ENCODE measurements at regions not wholly inside any gene's neighbourhood (a gene's known extent, or its start where the extent isn't known, plus 50 kb on each side); places are given as distances from the start of the nearest gene placed in this dataset.

DNA sequence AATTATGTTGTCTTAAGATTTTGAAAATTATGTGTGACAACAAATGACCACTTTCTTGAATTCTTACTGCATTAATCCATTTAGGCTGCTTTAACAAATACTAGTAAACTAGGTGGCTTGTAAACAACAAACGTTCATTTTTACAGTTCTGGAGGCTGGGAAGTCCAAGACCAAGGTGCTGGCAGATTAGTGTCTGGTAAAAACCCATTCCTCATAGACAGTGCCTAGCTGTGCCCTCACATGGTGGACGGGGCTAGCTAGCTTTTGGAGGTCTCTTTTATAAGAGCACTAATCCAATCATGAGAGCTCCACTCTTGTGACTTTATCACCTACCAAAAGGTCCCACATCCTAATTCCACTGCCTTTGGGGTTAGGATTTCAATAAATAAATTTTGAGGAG is 425.8 kb downstream of the SPRY1 start:
- Histone ChIP-seq H3K79me2 (ENCODE audit: insufficient read depth, low read depth, low read length) (no peaks in the 10 kb centered on the region), H3K9me3 (ENCODE audit: low read length) (no peaks in the 10 kb centered on the region), H3K36me3 (ENCODE audit: insufficient read depth, low read length) (no peaks in the 10 kb centered on the region), H3K4me1 (ENCODE audit: insufficient read depth, low read length, poor library complexity, severe bottlenecking) (no peaks in the 10 kb centered on the region), H3K4me3 (ENCODE audit: low read depth, low read length, poor library complexity, severe bottlenecking) (no peak overlapping the region), H4K20me1 (ENCODE audit: insufficient read depth, low read length) (no peaks in the 10 kb centered on the region), H2AFZ (ENCODE audit: low read length) (no peak overlapping the region), H3K4me2 (ENCODE audit: low read length) (no peak overlapping the region), H3K27ac (ENCODE audit: low read depth, low read length, poor library complexity, severe bottlenecking) (no peak overlapping the region), H3K9me2 (ENCODE audit: insufficient read depth, low read length) (no peaks in the 10 kb centered on the region)
- CTCF ChIA-PET (ENCODE audit: unreplicated experiment), result no interaction called here
- POLR2A ChIA-PET, result interaction anchor here (0.6 to 1.5 kb wide), 2 partner anchors 13 to 633 kb away, joined by 4 to 6 read pairs; no protein-coding TSS in a partner anchor
- TF ChIP-seq, protein P1, sequence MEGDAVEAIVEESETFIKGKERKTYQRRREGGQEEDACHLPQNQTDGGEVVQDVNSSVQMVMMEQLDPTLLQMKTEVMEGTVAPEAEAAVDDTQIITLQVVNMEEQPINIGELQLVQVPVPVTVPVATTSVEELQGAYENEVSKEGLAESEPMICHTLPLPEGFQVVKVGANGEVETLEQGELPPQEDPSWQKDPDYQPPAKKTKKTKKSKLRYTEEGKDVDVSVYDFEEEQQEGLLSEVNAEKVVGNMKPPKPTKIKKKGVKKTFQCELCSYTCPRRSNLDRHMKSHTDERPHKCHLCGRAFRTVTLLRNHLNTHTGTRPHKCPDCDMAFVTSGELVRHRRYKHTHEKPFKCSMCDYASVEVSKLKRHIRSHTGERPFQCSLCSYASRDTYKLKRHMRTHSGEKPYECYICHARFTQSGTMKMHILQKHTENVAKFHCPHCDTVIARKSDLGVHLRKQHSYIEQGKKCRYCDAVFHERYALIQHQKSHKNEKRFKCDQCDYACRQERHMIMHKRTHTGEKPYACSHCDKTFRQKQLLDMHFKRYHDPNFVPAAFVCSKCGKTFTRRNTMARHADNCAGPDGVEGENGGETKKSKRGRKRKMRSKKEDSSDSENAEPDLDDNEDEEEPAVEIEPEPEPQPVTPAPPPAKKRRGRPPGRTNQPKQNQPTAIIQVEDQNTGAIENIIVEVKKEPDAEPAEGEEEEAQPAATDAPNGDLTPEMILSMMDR (conservative IDR thresholded peaks at IDR 0.05; ENCODE audit: low read length), result no peak
- TF ChIP-seq EZH2phosphoT487 (IDR thresholded peaks at IDR 0.05; ENCODE audit: borderline replicate concordance, low read depth, low read length), result no peak
- no peak for DNase-seq (ENCODE audit: low spot score)
- BruUV-seq (replicated peaks), result no TSS peak
- intact Hi-C loops (cut with micrococcal nuclease; ENCODE audit: unreplicated experiment), result no loop called here

DNA sequence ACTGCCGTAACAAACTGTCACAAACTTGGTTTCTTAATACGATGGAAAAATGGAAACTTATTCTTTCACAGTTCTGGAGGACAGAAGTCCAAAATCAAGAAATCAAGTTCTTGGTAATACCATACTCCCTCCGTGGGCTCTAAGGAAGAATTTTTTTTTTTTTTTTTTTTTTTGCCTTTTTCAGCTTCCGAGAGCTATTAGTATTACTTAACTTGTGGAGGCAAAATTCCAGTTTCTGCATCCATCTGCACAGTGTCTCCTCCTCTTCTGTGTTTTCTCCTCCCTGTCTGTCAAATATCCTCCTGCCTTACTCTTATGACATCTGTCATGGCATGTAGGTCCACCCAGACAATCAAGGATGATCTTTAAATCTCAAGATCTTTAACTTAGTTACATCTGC is 426.6 kb downstream of the SPRY1 start:
- TF ChIP-seq EZH2phosphoT487 (IDR thresholded peaks at IDR 0.05; ENCODE audit: borderline replicate concordance, low read depth, low read length), result no peak
- intact Hi-C loops (cut with micrococcal nuclease; ENCODE audit: unreplicated experiment), result no loop called here
- Histone ChIP-seq H3K36me3 (ENCODE audit: insufficient read depth, low read length) (no peaks in the 10 kb centered on the region), H4K20me1 (ENCODE audit: insufficient read depth, low read length) (no peaks in the 10 kb centered on the region), H3K4me1 (ENCODE audit: insufficient read depth, low read length, poor library complexity, severe bottlenecking) (no peaks in the 10 kb centered on the region), H3K9me3 (ENCODE audit: low read length) (no peaks in the 10 kb centered on the region), H3K9me2 (ENCODE audit: insufficient read depth, low read length) (no peaks in the 10 kb centered on the region), H3K4me2 (ENCODE audit: low read length) (no peak overlapping the region), H3K79me2 (ENCODE audit: insufficient read depth, low read depth, low read length) (no peaks in the 10 kb centered on the region), H3K27ac (ENCODE audit: low read depth, low read length, poor library complexity, severe bottlenecking) (no peak overlapping the region), H2AFZ (ENCODE audit: low read length) (no peak overlapping the region), H3K4me3 (ENCODE audit: low read depth, low read length, poor library complexity, severe bottlenecking) (no peak overlapping the region)
- CTCF ChIA-PET (ENCODE audit: unreplicated experiment), result no interaction called here
- no TSS peak for BruUV-seq (replicated peaks)
- no peak for DNase-seq (ENCODE audit: low spot score)
- POLR2A ChIA-PET, result interaction anchor here (0.6 to 1.5 kb wide), 4 partner anchors 9 to 1605 kb away, joined by 3 to 6 read pairs (median 3); no protein-coding TSS in a partner anchor

DNA sequence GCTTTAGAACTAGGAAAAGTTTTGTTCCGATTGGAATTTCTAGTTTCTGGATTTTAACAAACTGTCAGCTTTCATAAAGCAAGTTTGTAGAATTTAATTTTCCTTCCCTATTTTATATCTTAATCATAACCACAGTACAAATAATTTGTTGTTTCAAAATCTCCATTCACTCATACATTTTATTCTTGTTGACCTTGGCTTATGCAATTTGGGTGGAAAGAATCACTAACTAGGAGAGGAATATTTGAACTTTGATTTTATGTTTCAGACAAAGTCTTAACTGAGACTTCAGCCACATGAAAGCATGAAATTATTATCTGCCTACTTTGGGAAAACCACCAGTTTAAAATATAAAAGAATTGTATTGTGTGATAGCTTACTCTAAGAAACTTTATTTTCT is 427.9 kb downstream of the SPRY1 start:
- Histone ChIP-seq H3K79me2 (ENCODE audit: insufficient read depth, low read depth, low read length) (no peaks in the 10 kb centered on the region), H4K20me1 (ENCODE audit: insufficient read depth, low read length) (no peaks in the 10 kb centered on the region), H3K4me3 (ENCODE audit: low read depth, low read length, poor library complexity, severe bottlenecking) (no peak overlapping the region), H3K9me3 (ENCODE audit: low read length) (no peaks in the 10 kb centered on the region), H3K4me1 (ENCODE audit: insufficient read depth, low read length, poor library complexity, severe bottlenecking) (no peaks in the 10 kb centered on the region), H3K9me2 (ENCODE audit: insufficient read depth, low read length) (no peaks in the 10 kb centered on the region), H3K36me3 (ENCODE audit: insufficient read depth, low read length) (no peaks in the 10 kb centered on the region), H3K27ac (ENCODE audit: low read depth, low read length, poor library complexity, severe bottlenecking) (no peak overlapping the region), H3K4me2 (ENCODE audit: low read length) (no peak overlapping the region), H2AFZ (ENCODE audit: low read length) (no peak overlapping the region)
- DNase-seq (ENCODE audit: low spot score), result no peak
- BruUV-seq (replicated peaks), result no TSS peak
- CTCF ChIA-PET (ENCODE audit: unreplicated experiment), result no interaction called here
- POLR2A ChIA-PET, result interaction anchor here (0.6 to 0.8 kb wide), 2 partner anchors 28 to 91 kb away, joined by 3 read pairs; no protein-coding TSS in a partner anchor
- TF ChIP-seq, protein P1 (conservative IDR thresholded peaks at IDR 0.05; ENCODE audit: low read length), result no peak
- TF ChIP-seq EZH2phosphoT487 (IDR thresholded peaks at IDR 0.05; ENCODE audit: borderline replicate concordance, low read depth, low read length), result no peak
- intact Hi-C loops (cut with micrococcal nuclease; ENCODE audit: unreplicated experiment), result no loop called here

All from OCI-LY7 (cell line).